IPS-NIHi11 (cell line): ENCODE measurements at regions not wholly inside any gene's neighbourhood (a gene's known extent, or its start where the extent isn't known, plus 50 kb on each side); places are given as distances from the start of the nearest gene placed in this dataset.

Source experiments
- DNase-seq: peaks from one replicate; pipeline ENCODE4 v3.0.0; 2012; ENCODE audit warnings: mixed read lengths, low spot score

DNA sequence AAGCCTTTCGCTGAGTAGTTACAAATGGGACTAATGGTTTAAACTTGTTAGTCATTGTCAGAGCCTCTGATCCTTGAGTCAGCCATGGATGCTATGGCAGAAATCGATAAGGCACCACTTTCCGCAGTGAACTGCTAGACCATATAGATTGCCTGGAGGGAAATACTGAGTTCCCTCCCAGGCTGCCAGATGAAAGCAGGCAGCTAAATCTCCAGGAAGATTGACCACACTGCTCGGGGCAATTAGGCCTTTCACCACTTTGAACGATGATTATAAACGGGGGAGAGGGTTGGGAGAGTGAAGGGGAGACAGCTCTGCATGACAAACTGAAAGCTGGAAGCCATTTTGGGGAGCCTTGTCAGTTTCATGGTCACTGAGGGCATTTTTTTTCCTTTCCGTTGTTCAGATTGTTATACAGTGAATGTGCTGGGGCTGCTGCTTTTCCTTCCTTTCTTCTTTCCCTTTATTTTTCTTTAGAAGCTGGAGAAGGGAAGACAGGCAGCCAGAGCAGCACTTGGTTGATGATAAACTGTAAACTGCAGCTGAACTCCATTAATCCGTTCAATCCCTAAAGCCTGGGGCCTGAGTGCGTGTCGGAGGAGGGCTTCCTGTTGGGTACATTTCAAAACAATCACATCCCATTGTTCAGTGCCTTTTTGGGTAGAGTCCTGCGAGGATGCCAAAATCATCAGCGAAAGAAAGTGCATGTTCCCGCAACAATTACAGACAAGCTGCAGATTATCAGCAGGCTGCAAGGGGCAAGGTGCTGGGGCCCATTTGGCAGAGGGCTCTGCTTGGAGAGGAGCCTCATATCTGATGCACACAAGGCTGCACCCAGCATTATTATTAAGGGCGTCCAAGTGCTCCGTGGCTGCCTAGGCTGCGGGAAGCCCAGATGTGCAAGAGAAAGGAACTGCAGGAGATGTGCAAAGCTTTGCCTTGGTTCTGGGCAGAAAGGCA is 308.4 kb downstream of the PSAT1 start:
- DNase-seq, result no peak

DNA sequence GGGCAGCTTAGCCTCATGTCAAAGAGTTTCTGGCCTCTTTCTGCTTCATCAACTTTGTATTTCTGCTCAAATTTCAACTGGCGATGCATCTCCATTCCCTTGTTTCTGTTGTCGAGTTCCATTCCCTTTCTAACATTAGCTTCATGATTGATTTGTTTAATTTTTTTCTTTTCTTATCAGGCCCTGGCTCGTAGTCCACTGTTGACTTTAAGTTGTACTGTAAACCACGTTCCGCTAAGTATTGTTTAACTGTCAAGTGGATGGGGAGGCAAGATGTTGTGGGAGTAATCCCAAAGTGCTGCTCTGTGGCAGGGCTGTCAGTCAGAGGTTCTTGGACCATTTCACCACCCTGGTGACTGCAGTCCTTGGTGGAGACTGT is 309.1 kb downstream of the PSAT1 start:
- DNase-seq, result no peak

DNA sequence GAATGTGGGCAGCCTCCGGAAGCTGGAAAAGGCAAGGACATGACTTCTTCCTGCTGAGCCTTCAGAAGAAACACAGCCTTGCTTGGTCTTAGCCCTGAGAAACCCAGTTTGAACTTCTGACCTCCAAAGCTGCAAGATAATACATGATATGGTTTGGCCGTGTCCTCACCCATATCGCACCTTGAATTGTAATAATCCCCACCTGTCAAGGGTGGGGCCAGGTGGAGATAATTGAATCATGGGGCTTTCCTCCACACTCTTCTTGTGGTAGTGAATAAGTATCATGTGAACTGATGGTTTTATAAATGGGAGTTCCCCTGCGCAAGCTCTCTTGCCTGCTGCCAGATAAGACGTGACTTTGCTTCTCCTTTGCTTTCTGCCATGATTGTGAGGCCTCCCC is 310.9 kb downstream of the PSAT1 start:
- DNase-seq, result no peak

DNA sequence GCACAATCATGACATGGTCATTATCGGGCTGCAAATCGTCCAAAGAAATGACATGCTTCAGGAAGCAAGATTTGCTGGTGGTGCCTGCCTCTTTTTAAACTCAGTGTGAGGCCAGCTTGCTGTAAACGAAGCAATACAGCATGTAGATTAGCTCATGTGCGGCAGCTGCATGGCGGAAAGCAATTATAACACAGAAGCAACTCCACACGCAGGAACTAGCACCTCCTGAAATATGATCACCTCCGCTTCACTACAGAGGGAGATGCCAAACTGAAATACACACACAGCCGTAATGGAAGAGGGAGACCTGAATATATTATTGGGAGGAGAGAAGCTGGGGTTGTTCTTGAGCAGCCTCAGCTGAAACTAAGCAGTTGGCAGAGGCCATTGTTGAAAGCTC is 312.5 kb downstream of the PSAT1 start:
- no peak for DNase-seq

DNA sequence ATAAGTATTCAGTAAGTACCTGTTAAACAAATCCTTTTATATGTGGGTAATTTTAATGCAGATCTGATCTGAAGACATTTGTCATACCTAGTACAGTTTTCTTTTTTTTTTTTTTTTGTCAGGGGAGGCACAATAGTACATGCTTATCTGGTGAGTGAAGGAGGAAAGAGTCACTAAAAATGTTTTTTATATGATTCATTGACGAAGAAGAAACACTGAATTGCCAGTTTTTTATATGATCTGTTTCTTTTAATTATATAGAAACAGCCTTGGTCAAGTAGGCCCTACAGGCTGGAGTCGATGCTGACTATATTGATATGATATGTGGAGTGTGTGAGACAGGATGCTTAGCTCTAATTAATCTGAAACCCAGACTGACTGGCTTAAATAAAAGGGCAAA is 315.2 kb downstream of the PSAT1 start:
- no peak for DNase-seq

DNA sequence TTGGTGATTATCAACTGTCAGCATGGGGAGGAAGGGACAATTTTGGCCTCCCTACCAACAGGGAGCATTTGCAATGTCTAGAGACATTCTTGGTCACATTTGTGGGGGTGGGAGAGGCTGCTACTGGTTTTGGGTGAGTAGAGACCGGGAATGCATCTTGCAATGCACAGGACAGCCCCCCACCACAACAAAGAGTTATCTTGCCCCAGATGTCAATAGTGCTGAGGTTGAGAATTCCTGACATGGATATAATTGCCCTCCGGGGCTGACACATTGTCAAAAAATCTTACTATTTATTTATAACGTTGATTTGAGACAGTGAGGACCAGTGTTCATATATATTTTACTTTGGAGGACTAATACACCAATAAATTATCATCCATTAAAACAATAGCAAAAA is 316.1 kb downstream of the PSAT1 start:
- no peak for DNase-seq

DNA sequence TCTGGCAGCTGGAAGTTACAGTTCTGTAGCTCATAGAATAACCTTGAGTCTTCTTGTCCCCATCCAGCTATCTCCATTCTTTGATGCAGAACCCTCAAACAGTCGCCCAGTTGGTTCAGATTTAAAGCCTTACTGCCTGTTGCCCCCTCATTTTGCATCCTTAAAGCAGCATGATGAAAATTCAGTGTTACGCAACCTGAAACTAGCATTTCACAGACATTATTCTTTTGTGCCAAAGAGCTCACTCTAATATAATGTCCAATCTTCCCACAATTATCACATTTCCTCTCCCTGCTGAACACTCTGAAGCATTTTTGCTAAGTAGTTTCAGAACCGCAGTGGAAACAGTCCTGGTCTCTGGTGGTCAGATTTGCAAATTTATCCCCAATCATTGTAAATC is 318.0 kb downstream of the PSAT1 start:
- DNase-seq, result no peak

DNA sequence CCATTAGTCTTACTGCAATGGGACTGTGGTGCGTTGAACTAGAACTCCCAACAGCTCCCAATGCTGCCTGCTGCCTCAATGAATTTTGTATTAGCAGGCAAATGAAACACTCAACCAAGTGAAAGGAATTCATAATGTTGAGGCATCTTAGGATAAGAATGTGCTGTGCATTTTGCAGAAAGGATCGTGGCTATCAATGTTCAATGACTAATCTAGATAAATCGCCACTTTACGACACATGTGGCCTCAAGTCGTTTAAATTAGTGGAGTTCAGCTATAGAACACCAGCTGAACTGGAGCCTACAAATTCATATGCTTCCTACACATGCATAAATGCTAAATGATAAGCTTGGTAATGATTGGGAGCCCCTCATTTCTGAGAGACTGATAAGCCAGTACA is 318.4 kb downstream of the PSAT1 start:
- DNase-seq, result no peak

DNA sequence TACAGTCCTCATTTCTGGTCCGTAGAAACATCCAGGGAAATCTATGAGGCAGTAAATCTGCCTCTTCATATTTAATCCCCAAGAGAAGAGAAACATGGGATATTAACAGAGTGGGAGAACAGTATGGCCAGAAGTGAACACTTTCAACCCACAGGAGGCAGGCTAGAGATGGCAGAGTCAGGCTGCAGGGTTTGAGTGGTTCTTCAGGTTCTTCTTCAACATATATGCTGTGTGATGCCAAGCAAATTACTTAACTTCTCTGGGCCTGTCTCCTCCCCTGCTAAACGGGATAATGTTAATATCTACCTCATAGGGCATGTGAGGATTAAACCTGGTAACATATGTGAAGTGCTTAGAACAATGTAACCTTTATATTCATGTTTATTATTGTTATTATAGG is 321.8 kb downstream of the PSAT1 start:
- peak; percentile 16 for DNase-seq

DNA sequence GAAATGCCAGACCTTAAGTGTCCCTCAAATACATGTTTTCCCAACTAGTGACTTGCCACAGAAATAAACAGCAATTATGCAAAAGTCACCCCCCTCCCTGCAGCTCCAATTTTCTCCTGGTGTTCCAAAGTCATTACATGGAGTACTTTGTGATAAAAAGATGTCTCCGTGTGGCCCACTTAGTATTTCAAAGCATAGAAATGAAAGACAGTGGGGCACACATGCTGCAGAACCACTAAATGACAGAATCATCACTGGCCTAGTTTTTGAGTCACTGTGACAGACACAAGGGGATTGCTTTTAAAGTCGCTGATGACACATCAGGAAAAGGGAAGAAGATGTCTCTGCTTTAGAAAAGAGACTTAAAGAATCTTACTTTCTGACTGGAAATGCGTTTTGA is 323.4 kb downstream of the PSAT1 start:
- DNase-seq, result no peak

DNA sequence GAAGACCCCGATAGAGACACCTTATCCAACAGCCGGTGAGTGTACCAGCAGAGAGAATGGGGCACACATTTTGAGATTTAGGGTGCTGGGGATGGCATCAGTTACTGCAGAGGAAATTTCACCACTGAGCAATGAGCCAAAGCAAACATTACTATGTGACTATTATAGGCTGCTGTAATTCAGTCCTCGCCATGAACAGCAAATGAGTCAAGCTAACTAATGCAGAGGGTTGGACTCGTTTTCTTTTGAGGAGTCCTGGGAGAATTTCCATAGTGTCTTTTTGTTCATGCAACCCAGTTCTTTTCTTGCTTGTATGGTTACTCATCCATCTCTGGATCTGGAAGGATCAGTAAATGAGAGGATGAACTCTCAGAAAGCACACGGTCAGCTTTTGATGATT is 323.8 kb downstream of the PSAT1 start:
- DNase-seq, result no peak

DNA sequence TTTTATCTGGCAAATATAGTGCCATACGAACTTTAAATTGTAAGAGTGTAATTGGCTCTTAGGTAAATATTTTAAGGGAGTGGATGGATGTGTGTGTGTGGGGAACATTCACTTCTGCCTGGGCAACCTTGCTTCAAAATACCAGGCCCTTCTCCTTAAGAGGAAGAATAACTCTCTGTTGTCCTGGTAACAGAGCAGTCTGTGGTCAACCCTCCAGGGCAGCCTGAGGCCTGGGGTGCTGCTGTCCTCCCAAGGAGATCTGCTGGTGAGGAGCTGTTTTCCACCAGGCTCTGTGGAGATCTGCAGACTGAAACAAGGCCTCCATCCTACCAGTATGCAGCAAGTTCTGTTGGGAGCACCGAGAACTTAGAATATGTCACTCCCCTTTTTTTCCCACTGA is 325.2 kb downstream of the PSAT1 start:
- no peak for DNase-seq

DNA sequence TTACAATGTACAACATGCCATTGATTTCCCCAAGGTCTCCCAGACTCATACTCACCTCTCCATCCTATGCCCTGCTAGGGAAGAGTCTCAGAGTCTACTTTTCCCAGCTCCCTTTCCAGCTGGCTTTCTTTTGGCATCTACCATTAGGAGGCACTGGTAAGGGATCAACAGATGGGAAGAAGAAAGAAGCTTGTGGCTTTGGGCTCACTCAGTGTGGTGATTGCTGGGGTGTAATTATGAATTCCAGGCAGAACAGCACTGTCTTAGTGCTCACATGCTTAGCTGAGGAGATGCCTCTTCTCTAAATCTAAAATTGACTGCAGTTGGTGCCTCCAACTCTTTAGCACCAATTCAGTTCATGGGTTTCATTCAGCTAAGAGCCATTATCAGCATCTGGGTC is 330.0 kb downstream of the PSAT1 start:
- DNase-seq, result no peak

DNA sequence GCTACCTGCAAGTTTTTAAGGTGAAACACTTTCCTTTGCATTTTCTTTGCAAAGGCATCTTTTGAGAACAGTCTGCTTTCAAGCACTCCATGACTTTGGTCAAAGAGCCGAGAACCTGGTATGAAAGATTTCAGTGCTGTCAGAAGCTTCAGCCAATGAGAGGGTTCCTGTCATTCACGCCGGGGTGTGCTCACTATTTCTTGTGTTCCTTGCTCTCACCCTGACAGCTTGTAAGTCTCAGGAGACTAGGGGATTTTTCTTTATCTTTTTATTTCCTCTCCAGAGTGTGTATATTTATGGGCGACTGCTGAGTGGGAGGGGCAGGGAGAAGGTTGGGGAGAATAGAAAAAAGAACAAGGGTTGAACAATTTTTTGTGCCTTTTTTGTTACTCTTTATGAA is 334.0 kb downstream of the PSAT1 start:
- DNase-seq, result no peak

DNA sequence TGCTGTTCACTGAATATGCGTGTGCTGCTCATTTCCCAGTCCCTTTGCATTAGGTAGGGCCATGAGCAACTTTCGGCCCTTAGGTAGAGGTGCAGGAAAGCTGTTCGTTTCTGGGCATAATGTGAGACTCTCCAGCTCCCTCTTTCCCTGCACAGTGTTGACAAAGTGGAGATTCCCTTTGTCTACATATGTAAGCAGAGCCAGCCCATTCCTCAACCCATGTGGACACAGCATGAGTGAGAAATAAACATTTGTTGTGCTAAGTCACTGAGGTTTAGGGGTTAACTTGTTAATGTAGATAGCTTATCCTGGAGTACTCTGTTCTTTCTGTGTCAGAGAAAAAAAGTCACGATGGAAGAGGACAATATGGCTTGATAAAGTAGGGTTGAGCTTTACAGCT is 343.8 kb downstream of the PSAT1 start:
- DNase-seq, result no peak

DNA sequence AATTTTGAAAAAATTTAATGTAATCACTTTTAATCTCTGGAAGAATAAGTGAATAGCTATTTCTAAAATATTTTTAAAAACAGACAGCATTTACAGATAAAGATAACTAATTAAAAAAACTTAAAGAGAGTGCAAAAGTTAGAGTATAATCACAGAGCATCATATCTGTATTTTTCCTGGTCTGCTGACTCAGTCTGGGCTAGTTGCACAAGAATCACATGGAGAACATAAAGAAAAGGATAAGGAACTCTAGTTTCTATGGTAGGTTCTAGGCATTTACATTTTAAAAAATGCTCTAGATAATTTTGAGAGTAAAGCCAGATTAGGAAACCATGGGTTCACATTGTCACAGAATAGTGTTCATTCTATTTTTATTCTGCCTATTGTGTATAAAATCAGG is 347.4 kb downstream of the PSAT1 start:
- DNase-seq, result no peak

DNA sequence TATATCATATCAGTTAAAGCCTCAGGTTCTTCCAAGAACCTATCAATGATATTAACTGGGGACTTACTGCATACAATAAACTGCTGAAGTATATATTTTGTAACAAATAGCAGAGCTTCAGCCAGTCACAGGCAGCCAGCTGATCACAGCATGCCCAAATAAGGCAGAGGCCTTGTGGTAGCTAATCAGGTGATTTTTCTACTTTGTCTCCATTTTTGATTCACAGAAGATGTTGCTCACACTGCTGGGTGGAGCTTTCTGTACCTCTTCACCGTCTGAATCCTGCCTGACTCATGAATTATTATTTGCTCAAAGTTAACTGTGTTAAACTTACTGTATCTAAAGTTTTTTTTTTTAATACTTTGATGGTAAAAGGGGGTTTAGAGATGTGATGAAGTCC is 357.4 kb downstream of the PSAT1 start:
- no peak for DNase-seq

DNA sequence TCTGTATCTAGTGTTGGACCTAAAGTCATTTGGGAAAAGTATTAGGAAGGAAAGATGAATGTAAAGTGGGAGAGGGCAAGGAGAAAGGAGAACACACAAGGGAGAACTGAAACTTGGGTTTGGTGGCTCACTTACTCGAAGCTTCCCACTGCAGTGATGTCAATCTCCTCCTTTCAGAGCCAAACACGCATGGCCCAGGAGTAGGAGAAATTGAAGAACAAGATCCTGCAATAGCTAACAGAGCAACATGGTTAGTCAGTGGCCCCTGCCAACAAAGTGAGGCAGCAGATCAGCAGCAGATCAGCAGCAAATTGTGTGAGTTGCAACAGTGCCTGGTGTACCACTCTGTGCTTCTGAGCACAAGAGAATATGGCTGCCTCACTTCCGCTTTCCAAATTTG is 366.4 kb downstream of the PSAT1 start:
- no peak for DNase-seq

DNA sequence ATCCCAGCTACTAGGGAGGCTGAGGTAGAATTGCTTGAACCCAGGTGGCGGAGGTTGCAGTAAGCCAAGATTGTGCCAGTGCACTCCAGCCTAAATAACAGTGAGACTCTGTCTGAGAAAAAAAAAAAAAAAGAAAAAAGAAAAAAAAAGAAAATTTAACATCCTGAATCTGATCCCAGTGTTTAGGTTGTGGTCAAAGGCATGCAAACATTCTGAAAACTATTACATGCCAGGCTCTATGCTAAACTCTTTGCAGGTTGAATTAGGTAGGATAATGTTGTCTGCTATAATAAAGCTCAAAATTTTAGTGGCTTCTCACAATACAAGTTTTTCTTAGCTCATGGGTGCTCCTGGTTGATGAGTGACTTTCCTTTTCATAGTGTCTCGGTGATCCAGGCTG is 367.4 kb downstream of the PSAT1 start:
- no peak for DNase-seq

DNA sequence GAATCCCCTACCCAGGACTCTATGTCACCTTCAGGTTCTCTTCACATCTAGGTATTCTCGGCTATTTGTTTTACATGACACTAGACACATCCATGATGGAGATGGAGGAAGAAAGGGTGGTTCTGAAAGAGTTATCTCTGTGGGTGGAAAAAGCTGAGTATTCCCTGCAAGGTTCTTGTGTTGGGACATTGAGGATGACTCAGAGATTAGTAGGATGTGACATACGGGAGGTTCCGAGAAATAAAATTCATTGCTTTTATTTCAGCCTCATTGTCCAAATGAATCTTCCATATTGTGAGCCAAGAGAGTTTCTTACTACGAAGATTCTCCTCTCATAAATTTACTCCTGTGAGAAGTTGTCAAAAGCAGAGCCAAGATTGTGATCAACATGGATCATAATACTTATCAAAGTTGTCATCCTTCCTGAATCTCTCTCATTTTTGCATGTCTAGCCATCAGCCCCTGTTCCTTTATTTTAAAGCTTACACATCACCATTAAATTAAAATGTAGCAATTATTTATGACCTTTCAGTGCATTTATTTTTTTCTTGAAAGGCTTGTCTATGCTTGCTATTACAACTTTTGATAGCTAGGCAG is 370.0 kb downstream of the PSAT1 start:
- no peak for DNase-seq

DNA sequence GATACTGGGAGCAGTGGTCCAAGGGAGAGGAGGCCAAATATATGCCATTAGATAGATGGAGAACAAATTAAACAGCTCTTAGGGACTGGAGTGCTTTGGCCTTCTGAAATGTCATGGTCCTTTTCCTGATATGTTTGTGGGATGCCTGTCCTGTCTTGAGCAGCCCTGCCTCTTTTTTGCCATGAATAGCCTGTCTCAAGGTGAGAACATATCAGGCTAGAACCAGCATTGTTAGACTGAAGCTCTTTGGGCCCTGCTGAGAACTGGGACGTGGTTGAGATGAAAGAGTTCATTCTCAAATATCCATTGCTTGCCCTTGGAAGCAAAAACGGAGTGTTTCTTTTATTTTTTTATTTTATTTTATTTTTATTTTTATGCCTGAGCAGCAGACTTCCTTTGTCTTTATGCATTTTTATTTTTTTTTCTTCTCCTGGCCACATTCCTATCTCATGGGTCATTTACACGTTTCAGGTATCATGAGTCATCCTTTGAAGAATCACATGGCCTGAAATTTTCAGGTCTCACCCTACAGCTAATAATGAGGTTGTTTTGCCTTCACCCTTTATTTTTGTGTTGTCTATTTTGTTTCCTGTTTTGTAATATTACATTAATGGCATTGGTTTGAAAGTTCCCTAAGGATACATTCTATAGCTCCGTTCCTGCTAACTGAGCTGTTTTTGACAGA is 371.4 kb downstream of the PSAT1 start:
- DNase-seq, result no peak

DNA sequence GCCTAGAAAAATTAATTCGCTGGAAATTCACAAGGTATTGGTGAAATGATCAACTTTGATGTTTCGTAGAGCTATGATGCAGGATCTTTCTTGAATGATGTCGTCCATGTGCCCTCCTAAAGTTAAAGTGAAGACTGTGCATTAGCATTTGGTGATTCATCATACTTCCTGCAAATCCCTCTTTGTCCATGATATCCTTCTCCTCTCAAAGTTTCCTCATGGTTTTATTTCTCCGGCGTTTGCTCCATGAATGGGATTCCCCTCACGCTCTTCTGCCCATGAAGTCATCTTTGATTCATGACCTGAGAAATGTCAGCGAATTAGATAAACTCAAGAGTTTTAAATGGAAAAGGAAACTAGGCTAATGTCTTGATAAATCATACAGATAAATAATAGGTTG is 372.7 kb downstream of the PSAT1 start:
- no peak for DNase-seq

DNA sequence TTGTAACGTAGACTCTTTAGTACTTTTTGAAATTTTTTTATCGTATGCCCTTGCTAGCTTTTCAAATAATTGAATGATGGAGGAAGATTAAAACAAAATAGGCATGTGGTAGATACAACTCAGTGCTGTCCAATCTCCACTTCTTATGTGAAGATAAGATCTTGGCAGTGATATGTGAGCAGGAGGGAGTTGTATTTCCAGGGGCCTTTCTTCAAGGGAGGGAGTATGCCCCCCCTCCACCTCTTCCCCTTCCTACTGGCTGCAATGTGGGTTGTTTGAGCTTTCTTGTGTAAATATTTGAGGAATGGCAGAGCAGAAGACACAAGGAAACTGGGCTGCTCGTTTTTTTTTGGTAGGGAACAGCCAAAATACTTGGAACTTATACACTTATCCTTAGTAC is 374.9 kb downstream of the PSAT1 start:
- no peak for DNase-seq
